NCI-H345 treated with DMSO at 0.1 percent for 48 hours (cell line): ENCODE measurements at regions not wholly inside any gene's neighbourhood (a gene's known extent, or its start where the extent isn't known, plus 50 kb on each side); places are given as distances from the start of the nearest gene placed in this dataset.
"Not testable (repeated sequence)": the region's sequence is repeated elsewhere in the genome, so short reads cannot be mapped to it uniquely, and the experiment has no call there.

Experiments used
- DNase-seq: peaks from one replicate; lab custom pipeline; 2025; ENCODE audit not compliant: unreplicated experiment; lab: John Stamatoyannopoulos, UW

GRCh38 chr2:37569131-37569823, 102.2 kb downstream of the CDC42EP3 start:
- no peak for DNase-seq

- no peak for DNase-seq
Observed at GRCh38 chr2:37569986-37570679, 101.3 kb downstream of the CDC42EP3 start.

GRCh38 chr2:37570773-37571586, 100.5 kb downstream of the CDC42EP3 start:
- no peak for DNase-seq

GRCh38 chr2:37571587-37572136, 99.8 kb downstream of the CDC42EP3 start:
- DNase-seq, result no peak

- no peak for DNase-seq
Observed at GRCh38 chr2:37573451-37574388, 97.7 kb downstream of the CDC42EP3 start.

GRCh38 chr2:37575780-37576179, 95.7 kb downstream of the CDC42EP3 start:
- DNase-seq, result no peak

GRCh38 chr2:37576194-37576593, 95.2 kb downstream of the CDC42EP3 start:
- not testable (repeated sequence) for DNase-seq

GRCh38 chr2:37576831-37577230, 94.6 kb downstream of the CDC42EP3 start:
- no peak for DNase-seq

GRCh38 chr2:37579192-37579713, 92.2 kb downstream of the CDC42EP3 start:
- no peak for DNase-seq

GRCh38 chr2:37579949-37580348, 91.5 kb downstream of the CDC42EP3 start:
- DNase-seq, result not testable (repeated sequence)

- DNase-seq, result no peak
Observed at GRCh38 chr2:37581433-37581832, 90.0 kb downstream of the CDC42EP3 start.

GRCh38 chr2:37582481-37583220, 88.8 kb downstream of the CDC42EP3 start:
- no peak for DNase-seq

- DNase-seq, result no peak
Observed at GRCh38 chr2:37583402-37583801, 88.0 kb downstream of the CDC42EP3 start.

- no peak for DNase-seq
Observed at GRCh38 chr2:37583867-37584266, 87.6 kb downstream of the CDC42EP3 start.

- peak; percentile 27 for DNase-seq
Observed at GRCh38 chr2:37585295-37585908, 86.0 kb downstream of the CDC42EP3 start.

GRCh38 chr2:37585982-37586621, 85.3 kb downstream of the CDC42EP3 start:
- no peak for DNase-seq

- no peak for DNase-seq
Observed at GRCh38 chr2:37586663-37587317, 84.7 kb downstream of the CDC42EP3 start.

- no peak for DNase-seq
Observed at GRCh38 chr2:37587817-37588216, 83.6 kb downstream of the CDC42EP3 start.
